ENCODE measurements at regions not wholly inside any gene's neighbourhood (a gene's known extent, or its start where the extent isn't known, plus 50 kb on each side); places are given as distances from the start of the nearest gene placed in this dataset.
"Not testable (repeated sequence)": the region's sequence is repeated elsewhere in the genome, so short reads cannot be mapped to it uniquely, and the experiment has no call there.

GRCh38 chr2:154507186-154507585 lies 191.3 kb upstream of the KCNJ3 start:
- TF ChIP-seq, protein P1, sequence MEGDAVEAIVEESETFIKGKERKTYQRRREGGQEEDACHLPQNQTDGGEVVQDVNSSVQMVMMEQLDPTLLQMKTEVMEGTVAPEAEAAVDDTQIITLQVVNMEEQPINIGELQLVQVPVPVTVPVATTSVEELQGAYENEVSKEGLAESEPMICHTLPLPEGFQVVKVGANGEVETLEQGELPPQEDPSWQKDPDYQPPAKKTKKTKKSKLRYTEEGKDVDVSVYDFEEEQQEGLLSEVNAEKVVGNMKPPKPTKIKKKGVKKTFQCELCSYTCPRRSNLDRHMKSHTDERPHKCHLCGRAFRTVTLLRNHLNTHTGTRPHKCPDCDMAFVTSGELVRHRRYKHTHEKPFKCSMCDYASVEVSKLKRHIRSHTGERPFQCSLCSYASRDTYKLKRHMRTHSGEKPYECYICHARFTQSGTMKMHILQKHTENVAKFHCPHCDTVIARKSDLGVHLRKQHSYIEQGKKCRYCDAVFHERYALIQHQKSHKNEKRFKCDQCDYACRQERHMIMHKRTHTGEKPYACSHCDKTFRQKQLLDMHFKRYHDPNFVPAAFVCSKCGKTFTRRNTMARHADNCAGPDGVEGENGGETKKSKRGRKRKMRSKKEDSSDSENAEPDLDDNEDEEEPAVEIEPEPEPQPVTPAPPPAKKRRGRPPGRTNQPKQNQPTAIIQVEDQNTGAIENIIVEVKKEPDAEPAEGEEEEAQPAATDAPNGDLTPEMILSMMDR (IDR thresholded peaks at IDR 0.05; ENCODE audit: insufficient read depth, low read depth, low read length, missing control alignments) = no peak
- no peak overlapping the region for H3K4me3 ChIP-seq (ENCODE audit: low read length)
- no peak for DNase-seq (ENCODE audit: low read depth)

- no peak overlapping the region for H3K4me3 ChIP-seq (ENCODE audit: low read length)
- TF ChIP-seq, protein P1 (IDR thresholded peaks at IDR 0.05; ENCODE audit: insufficient read depth, low read depth, low read length, missing control alignments) = no peak
- no peak for DNase-seq (ENCODE audit: low read depth)
Observed at GRCh38 chr2:154518872-154519271, 179.6 kb upstream of the KCNJ3 start.

DNA sequence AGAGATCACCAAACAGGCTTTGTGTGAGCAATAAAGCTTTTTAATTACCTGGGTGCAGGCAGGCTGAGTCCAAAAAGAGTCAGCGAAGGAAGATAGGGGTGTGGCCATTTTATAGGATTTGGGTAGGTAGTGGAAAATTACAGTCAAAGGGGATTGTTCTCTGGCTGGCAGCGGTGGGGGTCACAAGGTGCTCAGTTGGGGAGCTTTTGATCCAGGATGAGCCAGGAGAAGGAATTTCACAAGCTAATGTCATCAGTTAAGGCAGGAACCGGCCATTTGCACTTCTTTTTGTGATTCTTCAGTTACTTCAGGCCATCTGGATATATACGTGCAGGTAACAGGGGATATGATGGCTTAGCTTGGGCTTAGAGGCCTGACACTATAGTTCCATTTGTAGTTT lies 177.5 kb upstream of the KCNJ3 start:
- DNase-seq (ENCODE audit: low read depth); H3K4me3 ChIP-seq (ENCODE audit: low read length): not testable (repeated sequence)

DNA sequence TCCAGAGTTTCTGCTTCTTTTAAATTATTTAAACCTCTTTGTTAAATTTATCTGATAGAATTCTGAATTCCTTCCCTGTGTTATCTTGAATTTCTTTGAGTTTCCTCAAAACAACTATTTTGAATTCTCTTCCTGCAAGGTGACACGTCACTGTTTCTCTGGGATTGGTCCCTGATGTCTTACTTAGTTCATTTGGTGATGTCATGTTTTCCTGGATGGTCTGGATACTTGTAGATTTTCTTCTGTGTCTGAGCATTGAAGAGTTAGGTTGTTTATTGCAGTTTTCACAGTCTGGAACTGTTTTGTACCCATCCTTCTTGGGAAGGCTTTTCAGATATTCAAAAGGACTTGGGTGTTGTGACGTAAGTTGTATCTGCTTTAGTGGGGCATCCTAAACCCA lies 172.3 kb upstream of the KCNJ3 start:
- no peak overlapping the region for H3K4me3 ChIP-seq (ENCODE audit: low read length)
- TF ChIP-seq, protein P1 (IDR thresholded peaks at IDR 0.05; ENCODE audit: insufficient read depth, low read depth, low read length, missing control alignments) = no peak
- no peak for DNase-seq (ENCODE audit: low read depth)

DNA sequence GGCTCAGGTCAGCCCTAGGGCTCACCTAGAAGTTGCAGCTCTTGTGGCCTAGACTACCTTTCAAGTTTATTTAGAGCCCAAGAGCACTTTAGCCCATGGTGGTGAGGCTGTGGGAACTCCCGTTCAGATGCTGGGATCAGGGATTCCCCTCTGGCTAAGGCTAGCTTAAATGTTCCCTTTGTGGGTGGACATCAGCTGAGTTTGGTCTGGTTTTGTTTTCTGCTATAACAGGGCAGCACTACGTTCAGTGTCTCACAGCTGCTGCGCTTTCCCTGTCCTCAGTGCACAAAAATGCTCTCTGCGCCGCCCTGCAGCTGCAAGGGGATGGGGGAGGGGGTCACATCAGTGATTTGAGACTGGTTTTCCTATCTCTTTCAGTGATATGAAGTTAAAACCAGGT lies 170.5 kb upstream of the KCNJ3 start:
- no peak for DNase-seq (ENCODE audit: low read depth)
- TF ChIP-seq, protein P1 (IDR thresholded peaks at IDR 0.05; ENCODE audit: insufficient read depth, low read depth, low read length, missing control alignments) = no peak

GRCh38 chr2:154532004-154532403 lies 166.5 kb upstream of the KCNJ3 start:
- DNase-seq (ENCODE audit: low read depth) = no peak
- TF ChIP-seq, protein P1 (IDR thresholded peaks at IDR 0.05; ENCODE audit: insufficient read depth, low read depth, low read length, missing control alignments) = no peak
- H3K4me3 ChIP-seq (ENCODE audit: low read length) = no peak overlapping the region

More for the DNA sequence above, 170.5 kb upstream of the KCNJ3 start:
- H3K4me3 ChIP-seq (ENCODE audit: low read length) = no peak overlapping the region

GRCh38 chr2:154532763-154533162 lies 165.7 kb upstream of the KCNJ3 start:
- no peak for DNase-seq (ENCODE audit: low read depth)
- no peak overlapping the region for H3K4me3 ChIP-seq (ENCODE audit: low read length)
- TF ChIP-seq, protein P1 (IDR thresholded peaks at IDR 0.05; ENCODE audit: insufficient read depth, low read depth, low read length, missing control alignments) = no peak
